LHCN-M2 (cell line): ENCODE measurements at regions not wholly inside any gene's neighbourhood (a gene's known extent, or its start where the extent isn't known, plus 50 kb on each side); places are given as distances from the start of the nearest gene placed in this dataset.
"Not testable (repeated sequence)": the region's sequence is repeated elsewhere in the genome, so short reads cannot be mapped to it uniquely, and the experiment has no call there.

ENCODE experiments used
- DNase-seq: peaks from one replicate; pipeline ENCODE4 v3.0.0-alpha.2; 2012; ENCODE audit warnings: low read depth

- no peak for DNase-seq
Measured at GRCh38 chr6:50993941-50994720, 175.5 kb downstream of the TFAP2B start.

- DNase-seq = no peak
Measured at GRCh38 chr6:50995036-50995435, 176.4 kb downstream of the TFAP2B start.

- no peak for DNase-seq
Measured at GRCh38 chr6:50998905-50999304, 180.2 kb downstream of the TFAP2B start.

- DNase-seq = no peak
Measured at GRCh38 chr6:51001399-51001798, 182.7 kb downstream of the TFAP2B start.

GRCh38 chr6:51004380-51004779 is 185.7 kb downstream of the TFAP2B start:
- DNase-seq = no peak

GRCh38 chr6:51005779-51006178 is 187.1 kb downstream of the TFAP2B start:
- DNase-seq = no peak

GRCh38 chr6:51007237-51007636 is 188.6 kb downstream of the TFAP2B start:
- no peak for DNase-seq

GRCh38 chr6:51008693-51009092 is 190.0 kb downstream of the TFAP2B start:
- not testable (repeated sequence) for DNase-seq

GRCh38 chr6:51013376-51013775 is 194.7 kb downstream of the TFAP2B start:
- DNase-seq = no peak

- no peak for DNase-seq
Measured at GRCh38 chr6:51015394-51015793, 196.7 kb downstream of the TFAP2B start.

GRCh38 chr6:51016489-51016888 is 197.8 kb downstream of the TFAP2B start:
- no peak for DNase-seq

GRCh38 chr6:51019806-51020205 is 201.1 kb downstream of the TFAP2B start:
- no peak for DNase-seq

- no peak for DNase-seq
Measured at GRCh38 chr6:51021171-51021570, 202.5 kb downstream of the TFAP2B start.

- no peak for DNase-seq
Measured at GRCh38 chr6:51024126-51024525, 205.5 kb downstream of the TFAP2B start.

- peak; percentile 36 for DNase-seq
Measured at GRCh38 chr6:51025082-51025777, 206.6 kb downstream of the TFAP2B start.

- DNase-seq = no peak
Measured at GRCh38 chr6:51027283-51028065, 208.8 kb downstream of the TFAP2B start.

- DNase-seq = no peak
Measured at GRCh38 chr6:51028276-51028675, 209.6 kb downstream of the TFAP2B start.

- DNase-seq = no peak
Measured at GRCh38 chr6:51029561-51029960, 210.9 kb downstream of the TFAP2B start.

- no peak for DNase-seq
Measured at GRCh38 chr6:51045548-51045947, 226.9 kb downstream of the TFAP2B start.

- no peak for DNase-seq
Measured at GRCh38 chr6:51049288-51049982, 230.8 kb downstream of the TFAP2B start.

- DNase-seq = no peak
Measured at GRCh38 chr6:51049983-51050877, 231.6 kb downstream of the TFAP2B start.
